CD14-positive monocyte (primary cell): ENCODE measurements at regions not wholly inside any gene's neighbourhood (a gene's known extent, or its start where the extent isn't known, plus 50 kb on each side); places are given as distances from the start of the nearest gene placed in this dataset.

Source experiments
- DNase-seq, 3 donors: peaks; one replicate each; pipeline ENCODE4 v3.0.0-alpha.2; 2011 to 2022
- H2AFZ ChIP-seq: 2 replicates; pipeline ENCODE4 v1.6.0; 2012; ENCODE audit warnings: mild to moderate bottlenecking, low read depth, low read length, inconsistent platforms; ENCODE audit not compliant: insufficient read depth, poor library complexity, severe bottlenecking
- H3K27ac ChIP-seq, 2 donors: 1 replicate in 1 of 2; 2 replicates in 1 of 2; pipeline ENCODE4 v1.5.1; 2012 to 2013; ENCODE audit warnings: low read length in 2 of 2, control low read depth in 1 of 2, inconsistent platforms in 1 of 2, low read depth in 1 of 2, mild to moderate bottlenecking in 1 of 2
- H3K27me3 ChIP-seq, 2 donors: one replicate each; pipeline versions ENCODE4 v1.6.0 to v1.6.1; 2011 to 2013; ENCODE audit warnings: low read length in 2 of 2; ENCODE audit not compliant: control insufficient read depth in 2 of 2, insufficient read depth in 2 of 2
- H3K36me3 ChIP-seq, 2 donors: replicated peaks in 1 of 2; 1 replicate in 1 of 2; 2 replicates in 1 of 2; pipeline versions ENCODE4 v1.5.1 to v1.6.1; 2012 to 2013; ENCODE audit warnings: low read length in 2 of 2, control low read depth in 1 of 2, inconsistent platforms in 1 of 2, mild to moderate bottlenecking in 1 of 2; ENCODE audit not compliant: insufficient read depth in 2 of 2, control insufficient read depth in 1 of 2
- H3K4me1 ChIP-seq, 2 donors: 1 replicate in 1 of 2; 2 replicates in 1 of 2; pipeline versions ENCODE4 v1.5.1 to v1.6.1; 2012 to 2013; ENCODE audit warnings: low read length in 2 of 2, control low read depth in 1 of 2, inconsistent platforms in 1 of 2, mild to moderate bottlenecking in 1 of 2, moderate library complexity in 1 of 2; ENCODE audit not compliant: insufficient read depth in 2 of 2, control insufficient read depth in 1 of 2
- H3K4me2 ChIP-seq: replicated peaks from 2 replicates; pipeline ENCODE3; 2012; ENCODE audit warnings: low read length, moderate library complexity, mild to moderate bottlenecking; ENCODE audit not compliant: poor library complexity, severe bottlenecking; ENCODE audit errors: extremely low read depth
- H3K4me3 ChIP-seq, 3 experiments: fragments of 200-600 bp in 1 of 3; sonication (generic) in 1 of 3; replicated peaks in 1 of 3; 1 replicate in 2 of 3; 2 replicates in 1 of 3; pipeline ENCODE4 v1.5.1; 2011 to 2013; ENCODE audit warnings: low read length in 3 of 3, mild to moderate bottlenecking in 3 of 3, control low read depth in 2 of 3, low read depth in 2 of 3, inconsistent platforms in 1 of 3, moderate library complexity in 1 of 3
- H3K79me2 ChIP-seq: 2 replicates; pipeline ENCODE4 v1.6.0; 2012; ENCODE audit warnings: mild to moderate bottlenecking, control low read depth, inconsistent platforms, low read length, moderate library complexity; ENCODE audit not compliant: insufficient read depth
- H3K9ac ChIP-seq: 2 replicates; pipeline ENCODE4 v1.6.0; 2017; ENCODE audit warnings: low read length, mild to moderate bottlenecking; ENCODE audit not compliant: insufficient read depth, poor library complexity, severe bottlenecking
- H3K9me3 ChIP-seq, 2 donors: replicated peaks in 1 of 2; 1 replicate in 1 of 2; 2 replicates in 1 of 2; pipeline versions ENCODE4 v1.5.1 to v1.6.1; 2012 to 2013; ENCODE audit warnings: low read length in 2 of 2, control low read depth in 1 of 2; ENCODE audit not compliant: control insufficient read depth in 1 of 2, insufficient read depth in 1 of 2
- H4K20me1 ChIP-seq: 2 replicates; pipeline ENCODE4 v1.6.0; 2012; ENCODE audit warnings: mild to moderate bottlenecking, low read length, control low read depth, moderate library complexity; ENCODE audit not compliant: insufficient read depth
- H3K27ac Mint-ChIP-seq, 7 donors: one replicate each; pipeline ENCODE4 v1.8.0; 2020; ENCODE audit warnings: mild to moderate bottlenecking in 7 of 7, mixed read lengths in 7 of 7, moderate library complexity in 6 of 7, inconsistent platforms in 2 of 7
- H3K27me3 Mint-ChIP-seq, 3 donors: one replicate each; pipeline ENCODE4 v1.8.0; 2021 to 2022; ENCODE audit warnings: low read depth in 3 of 3, mild to moderate bottlenecking in 3 of 3, mixed read lengths in 3 of 3, moderate library complexity in 3 of 3, inconsistent platforms in 1 of 3
- H3K36me3 Mint-ChIP-seq, 2 donors: one replicate each; pipeline ENCODE4 v1.8.0; 2020; ENCODE audit warnings: mixed read lengths in 2 of 2, inconsistent platforms in 1 of 2, mild to moderate bottlenecking in 1 of 2
- H3K4me1 Mint-ChIP-seq: one replicate; pipeline ENCODE4 v1.8.0; 2020; ENCODE audit warnings: mild to moderate bottlenecking, mixed read lengths
- H3K4me3 Mint-ChIP-seq, 2 donors: one replicate each; pipeline ENCODE4 v1.8.0; 2020; ENCODE audit warnings: mild to moderate bottlenecking in 2 of 2, mixed read lengths in 2 of 2, moderate library complexity in 1 of 2
- H3K9me3 Mint-ChIP-seq, 7 donors: one replicate each; pipeline ENCODE4 v1.8.0; 2020 to 2022; ENCODE audit warnings: mixed read lengths in 7 of 7, mild to moderate bottlenecking in 6 of 7, moderate library complexity in 6 of 7, inconsistent platforms in 2 of 7
- CTCF ChIP-seq: fragments of 200-600 bp; IDR thresholded peaks from one replicate; pipeline ENCODE4 v1.8.0; 2022; ENCODE audit warnings: antibody characterized with exemption, mild to moderate bottlenecking
- WGBS: methylation state at CpG from one replicate; pipeline ENCODE4 v1.1.5; 2013; ENCODE audit warnings: missing lambda C conversion rate; ENCODE audit not compliant: insufficient coverage; 5-methylcytosine and 5-hydroxymethylcytosine counted together
- intact Hi-C, 2 donors: fragments of 100-400 bp; cut with micrococcal nuclease; formaldehyde crosslinking; loops; one replicate each; pipeline versions ENCODE4 v1.15.0 to v1.15.1; 2023

GRCh38 chr1:184875218-184875617 lies 99.1 kb downstream of the NIBAN1 start:
- no peaks in the 10 kb centered on the region for H4K20me1 ChIP-seq
- H3K27me3 Mint-ChIP-seq, result no peaks in the 10 kb centered on the region
- no peaks in the 10 kb centered on the region for H3K9me3 ChIP-seq
- no peak overlapping the region for H3K4me2 ChIP-seq
- peaks cover 0 to 4% (median 0%) of the 10 kb centered on the region in 7 donors for H3K9me3 Mint-ChIP-seq
- H3K4me1 Mint-ChIP-seq, result peaks cover 27% of the 10 kb centered on the region
- H3K27ac Mint-ChIP-seq, result peak overlapping the region in 2 of 7 donors; percentile 68 to 72
- no peak for TF ChIP-seq CTCF
- no peak overlapping the region for H2AFZ ChIP-seq
- WGBS, result 89% methylated on average over 1 of the region's 4 CpGs
- H3K79me2 ChIP-seq, result no peaks in the 10 kb centered on the region
- H3K9ac ChIP-seq, result no peak overlapping the region
- H3K36me3 Mint-ChIP-seq, result peaks cover 24 to 25% of the 10 kb centered on the region in 2 donors
- intact Hi-C loops, result no loop called here
- peaks cover 13 to 22% of the 10 kb centered on the region in 2 donors for H3K4me1 ChIP-seq
- H3K36me3 ChIP-seq, result peaks cover 0 to under 1% of the 10 kb centered on the region in 2 donors
- no peak overlapping the region for H3K4me3 Mint-ChIP-seq
- H3K27ac ChIP-seq, result no peak overlapping the region
- H3K4me3 ChIP-seq, result no peak overlapping the region
- no peaks in the 10 kb centered on the region for H3K27me3 ChIP-seq
- no peak for DNase-seq

- Mint-ChIP-seq H3K27ac (no peak overlapping the region), H3K4me1 (peaks cover 33% of the 10 kb centered on the region), H3K9me3 (peaks cover 0 to 2% (median 0%) of the 10 kb centered on the region in 7 donors), H3K4me3 (no peak overlapping the region), H3K36me3 (peaks cover 15 to 18% of the 10 kb centered on the region in 2 donors), H3K27me3 (no peaks in the 10 kb centered on the region)
- H3K9ac ChIP-seq, result no peak overlapping the region
- no peak overlapping the region for H3K4me3 ChIP-seq
- no peak overlapping the region for H2AFZ ChIP-seq
- no peak overlapping the region for H3K4me2 ChIP-seq
- peaks cover 20 to 27% of the 10 kb centered on the region in 2 donors for H3K4me1 ChIP-seq
- H3K27ac ChIP-seq, result no peak overlapping the region
- no peaks in the 10 kb centered on the region for H4K20me1 ChIP-seq
- intact Hi-C loops, result no loop called here
- no peaks in the 10 kb centered on the region for H3K27me3 ChIP-seq
- DNase-seq, result no peak
- WGBS, result over 99% methylated on average over 6 of the region's 7 CpGs
- no peaks in the 10 kb centered on the region for H3K9me3 ChIP-seq
- no peaks in the 10 kb centered on the region for H3K36me3 ChIP-seq
- no peaks in the 10 kb centered on the region for H3K79me2 ChIP-seq
- no peak for TF ChIP-seq CTCF
Observed at GRCh38 chr1:184870319-184870718, 104.0 kb downstream of the NIBAN1 start.
